Ishikawa (cell line): ENCODE measurements at regions not wholly inside any gene's neighbourhood (a gene's known extent, or its start where the extent isn't known, plus 50 kb on each side); places are given as distances from the start of the nearest gene placed in this dataset.

Experiments used
- CEBPB ChIP-seq: IDR thresholded peaks from 2 replicates; pipeline ENCODE4 v1.6.1; 2012
- CREB1 ChIP-seq: IDR thresholded peaks from 2 replicates; pipeline ENCODE4 v1.6.1; 2012; ENCODE audit warnings: low read depth
- EP300 ChIP-seq: IDR thresholded peaks from 2 replicates; pipeline ENCODE4 v1.6.1; 2012; ENCODE audit warnings: borderline replicate concordance
- MAX ChIP-seq: IDR thresholded peaks from 2 replicates; pipeline ENCODE4 v1.6.1; 2012
- NFIC ChIP-seq: IDR thresholded peaks from 2 replicates; pipeline ENCODE4 v1.6.1; 2012
- RAD21 ChIP-seq: IDR thresholded peaks from 2 replicates; pipeline ENCODE4 v1.6.1; 2012; ENCODE audit warnings: low read depth
- REST ChIP-seq: IDR thresholded peaks from 2 replicates; pipeline ENCODE4 v1.6.1; 2012; ENCODE audit warnings: low read depth, mild to moderate bottlenecking
- TAF1 ChIP-seq: IDR thresholded peaks from 2 replicates; pipeline ENCODE4 v1.6.1; 2012; ENCODE audit warnings: low read depth, mild to moderate bottlenecking
- TCF12 ChIP-seq: IDR thresholded peaks from 2 replicates; pipeline ENCODE4 v1.6.1; 2012; ENCODE audit warnings: low read depth
- ZBTB7A ChIP-seq: IDR thresholded peaks from 2 replicates; pipeline ENCODE4 v1.6.1; 2012; ENCODE audit warnings: low read depth

GRCh38 chr9:105154723-105155191 is 89.7 kb upstream of the SLC44A1 start:
- TF ChIP-seq EP300 (no peak), RAD21 (no peak), CEBPB (no peak), MAX (no peak), CREB1 (no peak), TAF1 (no peak), NFIC (no peak), REST (no peak), TCF12 (no peak), ZBTB7A (no peak)
